SKM-1 treated with dmso at 0.1 percent for 144 hours (cell line): ENCODE measurements at regions not wholly inside any gene's neighbourhood (a gene's known extent, or its start where the extent isn't known, plus 50 kb on each side); places are given as distances from the start of the nearest gene placed in this dataset.

Experiments used
- DNase-seq: peaks from one replicate; lab custom pipeline; 2025; ENCODE audit not compliant: unreplicated experiment; lab: John Stamatoyannopoulos, UW

DNA sequence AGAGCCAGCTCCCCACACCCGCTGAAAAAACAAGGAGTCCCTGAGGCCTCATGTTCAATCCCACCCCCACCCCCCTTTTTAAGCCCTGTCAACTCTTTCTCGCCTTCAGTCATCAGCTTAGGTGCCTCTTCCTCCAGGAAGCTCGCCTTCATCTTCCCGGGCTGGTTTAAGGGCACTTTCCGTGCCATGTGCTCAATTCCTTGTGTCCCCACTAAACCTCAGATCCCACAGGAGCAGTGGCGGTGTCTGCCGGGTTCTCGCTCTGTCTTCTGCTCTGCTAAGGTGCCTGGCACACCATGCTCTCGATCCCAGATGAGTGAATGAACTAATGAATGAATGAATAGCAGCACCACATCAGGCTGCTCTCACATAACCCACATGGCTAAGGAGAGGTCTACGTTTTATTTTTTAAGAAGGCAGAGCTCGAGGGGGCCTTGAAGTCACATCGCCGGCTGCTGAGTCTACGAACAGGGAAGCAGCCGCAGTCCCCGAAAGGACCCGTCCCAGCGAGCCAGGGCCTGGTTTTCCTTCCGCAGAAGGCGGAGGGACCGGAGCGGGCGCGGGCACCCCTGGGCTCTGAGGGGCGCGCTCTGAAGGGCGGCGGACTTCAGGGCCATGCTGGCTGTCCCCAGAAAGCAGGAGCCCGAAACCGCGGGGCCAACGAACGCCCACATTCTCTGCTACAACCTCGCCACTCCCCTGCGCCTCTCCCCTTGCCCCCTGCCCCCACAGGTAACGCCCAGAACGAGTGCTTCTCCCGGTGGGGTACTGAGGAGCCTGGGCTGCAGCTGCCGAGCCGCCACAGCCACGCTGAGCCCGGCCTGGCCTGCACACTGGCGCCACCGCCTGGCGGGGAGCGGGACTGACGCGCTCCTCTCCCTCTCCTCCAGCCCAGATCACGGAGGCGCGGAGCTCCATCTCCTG is 73.4 kb upstream of the KCNMA1 start:
- DNase-seq: peak; percentile 66

DNA sequence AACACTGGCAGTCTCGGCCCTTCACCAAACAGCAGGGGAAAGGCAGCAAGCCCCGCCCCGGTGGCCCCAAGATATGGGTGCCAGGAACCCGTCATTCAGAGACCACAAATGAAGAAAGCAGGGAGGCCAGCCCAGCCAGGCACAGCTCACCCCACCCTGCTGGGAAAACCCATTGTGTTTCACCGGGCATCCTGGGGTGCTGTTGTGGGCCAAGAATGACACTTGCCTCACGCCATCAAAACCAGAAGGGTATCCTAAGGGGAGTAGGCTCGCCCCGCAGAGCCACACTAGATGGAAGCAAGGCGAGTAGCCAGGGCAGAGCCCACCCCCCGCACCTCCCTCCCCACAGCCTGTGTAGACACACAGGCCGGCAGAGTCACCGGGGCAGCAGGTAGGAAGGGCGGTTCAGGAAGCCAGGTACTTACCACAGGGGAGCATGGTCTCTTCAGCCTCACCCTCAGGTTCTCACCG is 72.5 kb upstream of the KCNMA1 start:
- DNase-seq: no peak

DNA sequence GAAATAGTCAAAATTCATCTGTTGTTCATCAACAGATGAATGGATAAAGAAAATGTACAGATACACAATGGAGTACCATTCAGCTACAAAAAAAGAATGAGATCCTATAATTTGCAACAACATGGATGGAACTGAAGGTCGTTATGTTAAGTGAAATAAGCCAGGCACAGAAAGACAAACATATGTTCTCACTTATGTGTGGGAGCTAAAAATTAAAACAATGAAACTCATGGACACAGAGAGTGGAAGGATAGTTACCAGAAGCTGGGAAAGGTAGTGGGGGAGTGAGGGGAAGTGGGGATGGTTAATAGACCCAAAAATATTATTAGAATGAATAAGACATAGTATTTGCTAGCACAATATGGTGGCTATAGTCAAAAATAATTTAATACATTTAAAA is 70.0 kb upstream of the KCNMA1 start:
- DNase-seq: no peak

DNA sequence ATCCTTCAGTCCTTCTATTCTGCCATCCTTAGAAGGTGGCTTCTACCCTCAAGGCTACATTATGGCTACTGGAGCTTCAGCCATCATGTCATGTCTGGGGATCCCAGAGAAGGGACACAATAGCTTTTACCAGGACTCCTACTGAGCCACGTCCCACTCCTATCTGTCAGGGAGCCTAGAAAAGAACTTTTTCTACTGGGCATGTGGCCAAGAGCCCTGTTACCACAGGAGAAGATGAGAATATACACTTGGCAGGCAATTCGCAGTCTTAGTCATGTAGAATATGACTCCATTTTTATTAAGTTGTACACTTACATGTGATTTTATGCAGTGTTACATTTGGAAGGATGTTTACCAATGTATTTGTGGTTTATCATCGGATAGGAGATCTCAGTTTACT is 64.6 kb upstream of the KCNMA1 start:
- DNase-seq: no peak

DNA sequence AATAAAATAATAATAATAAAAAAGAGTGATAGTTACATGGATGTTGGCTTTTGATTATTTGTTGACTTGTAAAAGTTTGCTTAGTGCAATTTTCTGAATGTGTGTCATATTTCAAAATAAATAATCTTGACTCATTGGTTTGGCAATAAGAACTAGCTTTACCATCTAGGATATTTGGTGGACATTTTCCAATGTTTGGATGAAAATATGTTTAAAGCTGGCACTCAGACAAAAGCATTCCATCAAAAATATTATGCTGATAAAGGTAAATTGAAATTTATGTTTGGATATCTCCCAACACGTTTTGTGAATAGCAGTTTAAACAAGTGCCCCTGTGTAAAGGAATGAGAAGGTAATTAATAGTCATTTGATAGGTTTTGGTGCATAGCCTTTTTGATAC is 62.5 kb upstream of the KCNMA1 start:
- DNase-seq: no peak

DNA sequence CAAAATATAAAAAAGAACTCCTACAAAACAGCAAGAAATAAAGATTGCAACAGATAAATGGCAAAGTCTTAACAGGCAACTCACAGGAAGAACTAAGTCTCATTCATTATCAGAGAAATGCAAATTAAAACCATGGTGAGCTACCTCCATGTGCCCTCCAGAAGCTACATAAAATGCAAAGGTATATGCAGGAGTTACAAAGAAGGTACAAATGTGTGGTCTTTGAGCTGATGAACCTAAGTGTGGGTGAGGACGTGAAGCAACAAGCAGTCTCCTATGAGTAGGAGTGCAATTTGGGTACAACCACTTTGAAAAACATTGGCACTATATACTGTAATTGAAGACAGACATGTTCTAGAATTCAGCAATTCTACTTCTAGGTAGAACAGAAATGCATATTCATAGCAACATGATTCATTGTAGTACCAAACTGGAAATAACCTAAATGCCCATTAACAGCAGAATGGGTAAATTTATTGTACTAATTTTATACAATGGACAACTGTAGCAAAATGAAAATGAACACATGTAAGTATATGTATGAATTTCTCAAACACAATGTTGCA is 61.6 kb upstream of the KCNMA1 start:
- no peak for DNase-seq

DNA sequence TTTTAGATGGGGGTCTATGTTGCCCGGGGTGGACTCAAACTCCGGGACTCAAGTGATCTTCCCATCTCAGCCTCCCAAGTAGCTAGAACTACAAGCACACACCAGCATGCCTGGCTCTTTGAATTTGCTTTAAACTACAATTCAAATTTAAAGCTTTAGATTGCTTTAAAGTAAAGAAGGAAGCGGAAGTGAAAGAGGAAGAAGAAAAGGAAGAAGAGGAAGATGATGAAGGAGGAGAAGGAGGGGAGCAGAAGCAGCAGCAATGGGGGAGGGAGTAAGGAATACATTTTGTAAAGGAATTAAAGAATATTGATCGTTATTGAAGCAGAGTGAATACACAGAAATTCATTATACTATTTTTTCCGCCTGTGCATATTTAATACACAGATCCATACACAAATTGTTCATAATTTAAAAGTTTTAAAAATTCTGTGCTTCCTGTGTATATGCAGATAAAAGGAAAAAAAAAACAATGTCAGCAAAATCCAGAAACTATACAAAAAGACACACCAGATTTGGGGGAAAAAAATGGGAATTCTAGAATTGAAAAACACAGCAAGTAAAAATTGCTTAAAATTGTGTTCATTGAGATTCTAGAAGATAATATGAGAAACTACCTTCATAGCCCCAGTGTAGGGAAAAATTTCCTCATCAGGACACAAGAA is 60.8 kb upstream of the KCNMA1 start:
- peak; percentile 52 for DNase-seq

DNA sequence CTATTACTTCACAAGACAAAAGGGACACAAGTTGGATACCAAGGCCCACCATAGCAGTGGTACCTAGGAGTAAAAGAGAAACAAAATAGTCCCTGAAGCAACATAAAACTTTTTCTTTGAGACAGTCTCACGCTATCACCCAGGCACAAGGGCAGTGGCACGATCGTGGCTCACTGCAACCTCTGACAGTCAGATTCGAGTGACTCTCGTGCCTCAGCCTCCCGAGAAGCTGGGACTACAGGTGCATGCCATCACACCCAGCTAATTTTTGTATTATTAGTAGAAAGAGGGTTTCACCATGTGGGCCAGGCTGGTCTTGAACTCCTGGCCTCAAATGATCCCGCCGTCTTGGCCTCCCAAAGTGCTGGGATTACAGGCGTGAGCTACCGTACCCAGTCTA is 59.0 kb upstream of the KCNMA1 start:
- DNase-seq: no peak

DNA sequence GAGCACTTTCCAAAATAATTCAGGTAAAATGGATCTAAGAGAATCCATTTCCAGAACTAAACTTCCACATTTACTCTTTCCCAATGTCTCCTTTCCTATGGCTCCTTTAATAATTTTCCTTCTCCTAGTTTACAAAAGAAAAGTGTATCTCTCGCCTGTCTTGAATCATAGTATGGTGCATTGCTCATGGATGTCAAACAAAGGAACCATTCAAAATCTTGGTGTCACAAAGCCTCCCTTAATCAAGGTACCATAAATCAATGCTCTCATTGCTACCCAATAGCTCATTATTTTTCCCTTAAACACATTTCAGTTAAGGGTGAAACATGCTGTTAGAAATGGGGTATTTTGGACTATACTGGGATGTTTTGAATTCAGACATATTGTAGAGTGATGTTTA is 57.6 kb upstream of the KCNMA1 start:
- DNase-seq: no peak

DNA sequence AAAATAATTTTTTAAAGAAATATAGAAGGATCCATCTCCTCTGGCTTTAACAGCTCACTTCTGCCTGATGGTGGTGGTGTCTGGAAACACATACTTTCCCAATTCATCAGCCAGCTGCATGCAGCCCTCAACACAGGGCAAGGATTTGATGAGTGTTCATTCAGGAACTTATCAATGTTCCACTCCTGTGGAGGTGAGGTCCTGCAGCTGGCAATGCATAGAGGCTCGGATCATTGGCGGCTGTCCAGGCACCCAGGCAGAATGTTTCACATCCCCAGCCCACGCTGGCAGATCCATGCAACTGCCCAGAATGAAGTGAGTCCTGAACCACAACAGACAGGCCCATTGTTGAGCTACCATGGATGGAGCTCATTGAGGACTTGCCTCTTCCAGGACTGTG is 55.2 kb upstream of the KCNMA1 start:
- no peak for DNase-seq

DNA sequence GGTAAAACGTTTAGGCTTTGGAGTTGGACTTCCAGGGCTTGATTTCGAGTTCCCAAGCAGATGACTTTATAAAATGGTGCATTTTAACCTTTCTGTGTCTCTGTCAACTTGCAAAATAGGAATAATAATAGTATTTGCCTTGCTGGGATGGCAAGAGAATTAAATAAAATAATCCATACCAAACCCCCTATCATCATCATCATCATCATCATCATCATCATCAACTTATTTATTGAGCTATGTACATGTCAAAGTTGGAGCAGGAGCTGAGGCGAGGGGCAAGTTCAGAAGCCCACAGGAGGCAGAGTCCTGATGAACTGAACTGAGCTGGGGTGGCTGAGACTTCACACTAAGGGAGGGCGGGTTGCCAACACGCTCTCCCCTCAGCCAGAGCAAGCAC is 51.7 kb upstream of the KCNMA1 start:
- no peak for DNase-seq

DNA sequence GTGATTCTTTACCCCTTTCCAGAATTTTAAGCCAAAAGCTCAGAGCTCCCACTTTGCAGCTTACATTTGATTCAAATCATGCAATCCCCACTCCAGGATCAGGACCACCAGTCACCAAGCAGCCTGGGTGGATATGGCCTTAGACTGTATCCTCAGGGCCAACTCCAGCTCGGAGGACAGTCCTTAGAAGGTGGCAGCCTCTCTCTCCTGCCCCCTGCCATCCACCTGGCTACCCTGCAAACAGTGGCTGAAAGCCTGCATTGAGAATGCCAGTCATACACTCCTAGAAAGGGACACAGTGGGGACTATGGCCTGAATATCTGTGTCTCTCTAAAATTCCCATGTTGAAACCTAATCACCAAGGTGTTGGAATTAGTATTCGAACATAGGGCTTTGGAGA is 50.0 kb upstream of the KCNMA1 start:
- no peak for DNase-seq
